K562 (cell line): ENCODE measurements at regions not wholly inside any gene's neighbourhood (a gene's known extent, or its start where the extent isn't known, plus 50 kb on each side); places are given as distances from the start of the nearest gene placed in this dataset.

Experiments used
- ATAC-seq: fragments of 200-7000 bp; cut with Tn5 transposase; 3 replicates; pipeline ENCODE4 v1.9.1; 2020; ENCODE audit warnings: moderate library complexity
- BruUV-seq: library from RNA; stranded (reverse); fragments of 400-500 nt; replicated peaks from 2 replicates; lab custom pipeline; 2021; lab: Mats Ljungman, UMichigan
- CTCF ChIA-PET: fragments of 300-600 bp; formaldehyde crosslinking; extraction: SDS; loops from one replicate; lab custom pipeline; 2021; ENCODE audit warnings: low intra/inter-chr PET ratio; lab: Yijun Ruan, JAX
- POLR2A ChIA-PET: fragments of 300-600, 350-650 bp; sonication (Branson Sonifier 250); formaldehyde crosslinking; extraction: SDS; loops from one replicate; lab custom pipeline; 2021; ENCODE audit warnings: antibody characterized with exemption, inconsistent platforms; lab: Yijun Ruan, JAX
- DNase-seq, 4 experiments: peaks; one replicate each; pipeline versions ENCODE4 v3.0.0 to v3.0.0-alpha.2; 2011 to 2018; ENCODE audit warnings: low spot score in 3 of 4, mixed read lengths in 3 of 4; ENCODE audit errors: extremely low read depth in 1 of 4
- FAIRE-seq: peaks from 2 replicates; lab custom pipeline; 2011; peaks lifted over from hg19 to GRCh38; lab: Jason Lieb, UNC
- H2AFZ ChIP-seq: 2 replicates; pipeline ENCODE4 v1.6.0; 2011; ENCODE audit warnings: low read depth, low read length, control low read depth, inconsistent platforms
- H3K27ac ChIP-seq: fragments of 200-600 bp; 3 replicates; pipeline ENCODE4 v1.8.0; 2011; ENCODE audit warnings: low read depth, mild to moderate bottlenecking, control low read depth, inconsistent platforms, low read length, moderate library complexity, mixed read lengths; ENCODE audit errors: extremely low read depth
- H3K27me3 ChIP-seq, 2 experiments: fragments of 300-600 bp in 1 of 2; 2 replicates in 1 of 2; 3 replicates in 1 of 2; pipeline versions ENCODE4 v1.6.0 to v1.8.0; 2011; ENCODE audit warnings: inconsistent platforms in 2 of 2, low read length in 2 of 2, mild to moderate bottlenecking in 1 of 2, mixed read lengths in 1 of 2, moderate library complexity in 1 of 2; ENCODE audit not compliant: control insufficient read depth in 2 of 2, insufficient read depth in 2 of 2
- H3K36me3 ChIP-seq: fragments of 300-600 bp; 3 replicates; pipeline ENCODE4 v1.8.0; 2011; ENCODE audit warnings: mild to moderate bottlenecking, low read length, inconsistent platforms; ENCODE audit not compliant: control insufficient read depth, insufficient read depth
- H3K4me1 ChIP-seq, 2 experiments: fragments of 200-600 bp in 1 of 2; replicated peaks in 1 of 2; 2 replicates in 1 of 2; 3 replicates in 1 of 2; pipeline versions ENCODE4 v1.5.1 to v1.8.0; 2011; ENCODE audit warnings: inconsistent platforms in 2 of 2, low read length in 2 of 2, mild to moderate bottlenecking in 1 of 2, mixed read lengths in 1 of 2, moderate library complexity in 1 of 2; ENCODE audit not compliant: control insufficient read depth in 2 of 2, insufficient read depth in 2 of 2
- H3K4me2 ChIP-seq: 2 replicates; pipeline ENCODE4 v1.6.1; 2011; ENCODE audit warnings: low read length, control low read depth, inconsistent platforms, mixed read lengths; ENCODE audit not compliant: insufficient read depth
- H3K4me3 ChIP-seq: fragments of 200-600 bp; sonication (generic), shearing (Covaris generic); 2 replicates; pipeline ENCODE4 v1.5.1; 2016; ENCODE audit warnings: control low read depth, inconsistent platforms
- H3K79me2 ChIP-seq: fragments of 200-600 bp; 3 replicates; pipeline ENCODE4 v1.8.0; 2011; ENCODE audit warnings: low read length, inconsistent platforms; ENCODE audit not compliant: control insufficient read depth, insufficient read depth
- H3K9ac ChIP-seq, 2 experiments: 2 replicates each; pipeline versions ENCODE4 v1.6.0 to v1.6.1; 2011; ENCODE audit warnings: low read depth in 2 of 2, low read length in 2 of 2, control low read depth in 1 of 2, inconsistent platforms in 1 of 2, mild to moderate bottlenecking in 1 of 2, mixed read lengths in 1 of 2; ENCODE audit not compliant: insufficient read depth in 1 of 2
- H3K9me1 ChIP-seq: one replicate; pipeline ENCODE4 v1.6.0; 2011; ENCODE audit warnings: inconsistent platforms, mild to moderate bottlenecking, low read length, moderate library complexity; ENCODE audit not compliant: control insufficient read depth, insufficient read depth
- H3K9me3 ChIP-seq: replicated peaks from 2 replicates; pipeline ENCODE4 v1.5.1; 2011; ENCODE audit warnings: low read depth, low read length, inconsistent platforms; ENCODE audit not compliant: control insufficient read depth, insufficient read depth
- H4K20me1 ChIP-seq: replicated peaks from 2 replicates; pipeline ENCODE4 v1.6.1; 2011; ENCODE audit warnings: low read length, inconsistent platforms, mixed read lengths; ENCODE audit not compliant: control insufficient read depth, insufficient read depth
- ADNP ChIP-seq: fragments of 200-800 bp; sonication (Bioruptor generic); IDR thresholded peaks from 2 replicates; pipeline ENCODE4 v1.6.1; 2016; ENCODE audit warnings: missing genetic modification characterization, missing compliant biosample characterization
- CBFA2T2 ChIP-seq: fragments of 450-650 bp; conservative IDR thresholded peaks from 2 replicates; pipeline ENCODE4 v1.6.1; 2017; ENCODE audit warnings: mild to moderate bottlenecking
- CBX2 ChIP-seq: fragments of 200-600 bp; sonication (generic); IDR thresholded peaks from one replicate; pipeline ENCODE4 v1.6.1; 2012; ENCODE audit warnings: mild to moderate bottlenecking, low read length, inconsistent platforms; ENCODE audit not compliant: insufficient read depth, poor library complexity, severe bottlenecking
- CREM ChIP-seq: IDR thresholded peaks from 2 replicates; pipeline ENCODE4 v1.6.1; 2014; ENCODE audit warnings: antibody characterized with exemption, low read depth
- CSDE1 ChIP-seq, 2 experiments: fragments of 450-650 bp; IDR thresholded peaks; 2 replicates each; pipeline ENCODE4 v1.6.1; 2016; ENCODE audit warnings: mild to moderate bottlenecking in 1 of 2
- HDGF ChIP-seq: fragments of 450-650 bp; IDR thresholded peaks from 2 replicates; pipeline ENCODE4 v1.6.1; 2016
- MEF2A ChIP-seq: IDR thresholded peaks from 2 replicates; pipeline ENCODE4 v1.6.1; 2011; ENCODE audit warnings: low read depth, mild to moderate bottlenecking, low read length, moderate library complexity; ENCODE audit not compliant: control insufficient read depth
- NCOA6 ChIP-seq: fragments of 450-650 bp; IDR thresholded peaks from 2 replicates; pipeline ENCODE4 v1.6.1; 2017; ENCODE audit warnings: mild to moderate bottlenecking
- NFXL1 ChIP-seq: fragments of 450-650 bp; formaldehyde crosslinking; IDR thresholded peaks from 2 replicates; pipeline ENCODE4 v1.4.0; 2021; ENCODE audit warnings: mild to moderate bottlenecking
- RBFOX2 ChIP-seq: fragments of 200-400 bp; formaldehyde crosslinking; IDR thresholded peaks from 2 replicates; pipeline ENCODE4 v1.6.1; 2017; ENCODE audit warnings: low read depth, mild to moderate bottlenecking, low read length, moderate library complexity
- RBM39 ChIP-seq: fragments of 200-400 bp; formaldehyde crosslinking; optimal IDR thresholded peaks from 2 replicates; pipeline ENCODE3; 2018; ENCODE audit warnings: low read depth, low read length
- SMARCC2 ChIP-seq: fragments of 450-650 bp; IDR thresholded peaks from 2 replicates; pipeline ENCODE4 v1.6.1; 2017; ENCODE audit warnings: antibody characterized with exemption, moderate library complexity, mild to moderate bottlenecking, low read depth
- TCF7L2 ChIP-seq: fragments of 150-350 bp; IDR thresholded peaks from 2 replicates; pipeline ENCODE4 v1.6.1; 2016; ENCODE audit warnings: low read depth, mild to moderate bottlenecking, low read length, moderate library complexity
- ZBTB1 ChIP-seq: sonication (generic); formaldehyde crosslinking; IDR thresholded peaks from 2 replicates; pipeline ENCODE4 v1.8.1; 2023; ENCODE audit warnings: missing genetic modification reagents, low read depth, mild to moderate bottlenecking, borderline replicate concordance
- ZNF274 ChIP-seq: IDR thresholded peaks from 2 replicates; pipeline ENCODE4 v1.6.1; 2011; ENCODE audit warnings: low read depth, mild to moderate bottlenecking, low read length, moderate library complexity, borderline replicate concordance
- ZNF3 ChIP-seq: fragments of 250-450 bp; sonication (Bioruptor Pico); IDR thresholded peaks from 2 replicates; pipeline ENCODE4 v1.5.0; 2021; ENCODE audit warnings: mild to moderate bottlenecking, moderate library complexity
- ZNF589 ChIP-seq: fragments of 200-800 bp; sonication (Bioruptor generic); IDR thresholded peaks from 2 replicates; pipeline ENCODE4 v1.6.1; 2016; ENCODE audit warnings: low read depth, missing genetic modification characterization, missing compliant biosample characterization
- ZNF75A ChIP-seq: fragments of 450-650 bp; formaldehyde crosslinking; IDR thresholded peaks from 2 replicates; pipeline ENCODE4 v1.4.0; 2020; ENCODE audit warnings: mild to moderate bottlenecking
- WGBS: fragments of 100-300 bp; shearing (Covaris generic); methylation state at CpG from one replicate; pipeline ENCODE4 v1.1.6; 2016; ENCODE audit warnings: low coverage, mixed read lengths; ENCODE audit not compliant: insufficient coverage; ENCODE audit errors: missing lambda C conversion rate; 5-methylcytosine and 5-hydroxymethylcytosine counted together
- in situ Hi-C: fragments of 300-500 bp; cut with MboI; formaldehyde crosslinking; loops from 4 replicates; pipeline ENCODE4 v1.15.0; 2018; ENCODE audit warnings: inconsistent platforms, mixed read lengths
- intact Hi-C: fragments of 100-400 bp; cut with micrococcal nuclease; formaldehyde crosslinking; loops from 2 replicates; pipeline ENCODE4 v1.14.2; 2022
- TF ChIP-seq, protein P1 (sequence below): sonication (generic); formaldehyde crosslinking; IDR thresholded peaks from 2 replicates; pipeline ENCODE4 v1.8.1; 2022; ENCODE audit warnings: missing genetic modification reagents
- TF ChIP-seq, protein P2 (sequence below), 2 experiments: fragments of 450-650 bp; conservative IDR thresholded peaks; 2 replicates each; pipeline ENCODE4 v1.6.1; 2017; ENCODE audit warnings: mild to moderate bottlenecking in 2 of 2, moderate library complexity in 2 of 2

GRCh38 chr9:34783951-34784487, 74.1 kb upstream of the CCL21 start:
- WGBS = 0% methylated on average over 4 of the region's 4 CpGs
- FAIRE-seq (no peak), ATAC-seq (no peak)

More at GRCh38 chr9:34783951-34784487, 74.1 kb upstream of the CCL21 start:
- no peak overlapping the region for H3K4me2 ChIP-seq
- no peaks in the 10 kb centered on the region for H3K4me1 ChIP-seq
- no peaks in the 10 kb centered on the region for H3K36me3 ChIP-seq
- no peak for DNase-seq
- no peak overlapping the region for H3K9ac ChIP-seq
- no peak overlapping the region for H3K27ac ChIP-seq
- H3K9me3 ChIP-seq = no peaks in the 10 kb centered on the region
- H2AFZ ChIP-seq = no peak overlapping the region
- ChIA-PET CTCF (no interaction called here), POLR2A (interaction anchor here (0.8 kb wide), 1 partner anchor 12 kb away, joined by 4 read pairs; no protein-coding TSS in a partner anchor)
- no peaks in the 10 kb centered on the region for H3K9me1 ChIP-seq
- TF ChIP-seq NFXL1 (no peak), NCOA6 (no peak), SMARCC2 (no peak), ZNF3 (no peak), MEF2A (no peak), CBFA2T2 (no peak), RBM39 (no peak), RBFOX2 (no peak), TCF7L2 (no peak), ZNF274 (no peak), ADNP (tag) (no peak), CSDE1 (IDR thresholded peaks at IDR 0.05) (no peak), HDGF (no peak), ZNF75A (CRISPR knock-in tag) (no peak), ZBTB1 (CRISPR knock-in tag) (no peak), ZNF589 (no peak), CREM (no peak), CBX2 (no peak)
- TF ChIP-seq, protein P1, sequence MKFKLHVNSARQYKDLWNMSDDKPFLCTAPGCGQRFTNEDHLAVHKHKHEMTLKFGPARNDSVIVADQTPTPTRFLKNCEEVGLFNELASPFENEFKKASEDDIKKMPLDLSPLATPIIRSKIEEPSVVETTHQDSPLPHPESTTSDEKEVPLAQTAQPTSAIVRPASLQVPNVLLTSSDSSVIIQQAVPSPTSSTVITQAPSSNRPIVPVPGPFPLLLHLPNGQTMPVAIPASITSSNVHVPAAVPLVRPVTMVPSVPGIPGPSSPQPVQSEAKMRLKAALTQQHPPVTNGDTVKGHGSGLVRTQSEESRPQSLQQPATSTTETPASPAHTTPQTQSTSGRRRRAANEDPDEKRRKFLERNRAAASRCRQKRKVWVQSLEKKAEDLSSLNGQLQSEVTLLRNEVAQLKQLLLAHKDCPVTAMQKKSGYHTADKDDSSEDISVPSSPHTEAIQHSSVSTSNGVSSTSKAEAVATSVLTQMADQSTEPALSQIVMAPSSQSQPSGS (CRISPR knock-in tag) = no peak
- TF ChIP-seq, protein P2, sequence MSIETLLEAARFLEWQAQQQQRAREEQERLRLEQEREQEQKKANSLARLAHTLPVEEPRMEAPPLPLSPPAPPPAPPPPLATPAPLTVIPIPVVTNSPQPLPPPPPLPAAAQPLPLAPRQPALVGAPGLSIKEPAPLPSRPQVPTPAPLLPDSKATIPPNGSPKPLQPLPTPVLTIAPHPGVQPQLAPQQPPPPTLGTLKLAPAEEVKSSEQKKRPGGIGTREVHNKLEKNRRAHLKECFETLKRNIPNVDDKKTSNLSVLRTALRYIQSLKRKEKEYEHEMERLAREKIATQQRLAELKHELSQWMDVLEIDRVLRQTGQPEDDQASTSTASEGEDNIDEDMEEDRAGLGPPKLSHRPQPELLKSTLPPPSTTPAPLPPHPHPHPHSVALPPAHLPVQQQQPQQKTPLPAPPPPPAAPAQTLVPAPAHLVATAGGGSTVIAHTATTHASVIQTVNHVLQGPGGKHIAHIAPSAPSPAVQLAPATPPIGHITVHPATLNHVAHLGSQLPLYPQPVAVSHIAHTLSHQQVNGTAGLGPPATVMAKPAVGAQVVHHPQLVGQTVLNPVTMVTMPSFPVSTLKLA (conservative IDR thresholded peaks at IDR 0.05) = no peak
- no peaks in the 10 kb centered on the region for H4K20me1 ChIP-seq
- no TSS peak for BruUV-seq
- in situ Hi-C loops (no loop called here), intact Hi-C loops (no loop called here)
- no peak overlapping the region for H3K4me3 ChIP-seq
- H3K27me3 ChIP-seq = no peaks in the 10 kb centered on the region; a peak in 2 of 5 replicates
- no peaks in the 10 kb centered on the region for H3K79me2 ChIP-seq
